HL-60 (cell line): ENCODE measurements at regions not wholly inside any gene's neighbourhood (a gene's known extent, or its start where the extent isn't known, plus 50 kb on each side); places are given as distances from the start of the nearest gene placed in this dataset.

Experiments
- DNase-seq, 2 experiments: peaks; one replicate each; pipeline ENCODE4 v3.0.0-alpha.2; 2010 to 2020; ENCODE audit warnings: low read depth in 1 of 2, low spot score in 1 of 2
- H3K27ac ChIP-seq: fragments of 250-450 bp; sonication (Bioruptor Pico); replicated peaks from 2 replicates; pipeline ENCODE4 v1.5.1; 2020; ENCODE audit warnings: mild to moderate bottlenecking, moderate library complexity
- H3K27me3 ChIP-seq: fragments of 250-450 bp; sonication (Bioruptor Pico); 2 replicates; pipeline ENCODE4 v1.5.1; 2021; ENCODE audit warnings: mild to moderate bottlenecking, moderate library complexity; ENCODE audit not compliant: insufficient read depth, poor library complexity, severe bottlenecking
- H3K4me3 ChIP-seq: replicated peaks from 2 replicates; pipeline ENCODE4 v1.5.1; 2011; ENCODE audit warnings: mild to moderate bottlenecking, control low read depth, low read length; ENCODE audit not compliant: insufficient read depth
- CTCF ChIP-seq: IDR thresholded peaks from one replicate; pipeline ENCODE4 v1.5.1; 2011; ENCODE audit warnings: low read length, control low read depth, inconsistent platforms; ENCODE audit not compliant: insufficient read depth
- GABPA ChIP-seq: IDR thresholded peaks from 2 replicates; pipeline ENCODE4 v1.6.1; 2012; ENCODE audit warnings: low read depth
- POLR2AphosphoS5 ChIP-seq: IDR thresholded peaks from 2 replicates; pipeline ENCODE4 v1.6.1; 2012; ENCODE audit warnings: low read depth
- REST ChIP-seq: IDR thresholded peaks from 2 replicates; pipeline ENCODE4 v1.6.1; 2012; ENCODE audit warnings: low read depth; ENCODE audit not compliant: insufficient replicate concordance
- SPI1 ChIP-seq: IDR thresholded peaks from 2 replicates; pipeline ENCODE4 v1.6.1; 2012; ENCODE audit warnings: low read depth, mild to moderate bottlenecking, borderline replicate concordance

- no peaks in the 10 kb centered on the region for H3K27me3 ChIP-seq
- no peak overlapping the region for H3K27ac ChIP-seq
- TF ChIP-seq GABPA (no peak), CTCF (no peak), REST (no peak), SPI1 (no peak), POLR2AphosphoS5 (no peak)
- DNase-seq = no peak
- H3K4me3 ChIP-seq = no peak overlapping the region
These were observed 788.4 kb downstream of the EPHA4 start for GRCh38 chr2:220783671-220784070.

GRCh38 chr2:220785178-220785577, 786.9 kb downstream of the EPHA4 start:
- no peak overlapping the region for H3K4me3 ChIP-seq
- no peak for DNase-seq
- H3K27me3 ChIP-seq = no peaks in the 10 kb centered on the region
- H3K27ac ChIP-seq = no peak overlapping the region
- no peak for TF ChIP-seq GABPA

- Histone ChIP-seq H3K27ac (no peak overlapping the region), H3K4me3 (no peak overlapping the region), H3K27me3 (no peaks in the 10 kb centered on the region)
- TF ChIP-seq REST (no peak), CTCF (no peak), SPI1 (no peak), POLR2AphosphoS5 (no peak), GABPA (no peak)
- no peak for DNase-seq
These were observed 785.9 kb downstream of the EPHA4 start for GRCh38 chr2:220786216-220786615.

- no peak for TF ChIP-seq REST
- TF ChIP-seq CTCF = no peak
- TF ChIP-seq POLR2AphosphoS5 = no peak
- no peaks in the 10 kb centered on the region for H3K27me3 ChIP-seq
- H3K27ac ChIP-seq = no peak overlapping the region
- H3K4me3 ChIP-seq = no peak overlapping the region
- DNase-seq = no peak
These were observed 784.9 kb downstream of the EPHA4 start for GRCh38 chr2:220787251-220787650.
